Neural cell (in vitro differentiated cells): ENCODE measurements at regions not wholly inside any gene's neighbourhood (a gene's known extent, or its start where the extent isn't known, plus 50 kb on each side); places are given as distances from the start of the nearest gene placed in this dataset.

Experiments
- H2AFZ ChIP-seq: fragments of 200-600, 300-800 bp; sonication (generic), shearing (Covaris generic); 2 replicates; pipeline ENCODE4 v1.6.0; 2014; ENCODE audit warnings: low read depth, mild to moderate bottlenecking, antibody characterized with exemption, low read length, moderate library complexity
- H3F3A ChIP-seq: fragments of 200-600 bp; shearing (Covaris generic); 2 replicates; pipeline ENCODE4 v1.6.1; 2016; ENCODE audit warnings: mild to moderate bottlenecking, moderate library complexity, mixed read lengths, antibody characterized with exemption, low read length; ENCODE audit not compliant: insufficient read depth, poor library complexity, severe bottlenecking
- H3K27ac ChIP-seq: fragments of 200-600, 300-800 bp; sonication (generic), shearing (Covaris generic); 2 replicates; pipeline ENCODE4 v1.5.1; 2014; ENCODE audit warnings: mild to moderate bottlenecking, low read length, moderate library complexity
- H3K27me3 ChIP-seq: fragments of 300-800, 200-600 bp; sonication (generic), shearing (Covaris generic); 2 replicates; pipeline ENCODE4 v1.6.0; 2014; ENCODE audit warnings: mild to moderate bottlenecking, low read depth, low read length, moderate library complexity; ENCODE audit not compliant: insufficient read depth
- H3K36me3 ChIP-seq: fragments of 300-800, 200-600 bp; sonication (generic), shearing (Covaris generic); 2 replicates; pipeline ENCODE4 v1.5.1; 2014; ENCODE audit warnings: mild to moderate bottlenecking, antibody characterized with exemption, low read length, moderate library complexity; ENCODE audit not compliant: insufficient read depth
- H3K4me2 ChIP-seq: fragments of 300-800, 200-600 bp; sonication (generic), shearing (Covaris generic); 2 replicates; pipeline ENCODE4 v1.6.0; 2014; ENCODE audit warnings: mild to moderate bottlenecking, low read length
- H3K4me3 ChIP-seq: fragments of 300-800, 200-600 bp; sonication (generic), shearing (Covaris generic); 2 replicates; pipeline ENCODE4 v1.5.1; 2014; ENCODE audit warnings: mild to moderate bottlenecking, low read length, moderate library complexity
- H3K79me2 ChIP-seq: fragments of 200-600 bp; shearing (Covaris generic); replicated peaks from 2 replicates; pipeline ENCODE4 v1.6.0; 2014; ENCODE audit warnings: mild to moderate bottlenecking, low read length, moderate library complexity; ENCODE audit not compliant: insufficient read depth
- H3K9ac ChIP-seq: fragments of 300-800, 200-600 bp; sonication (generic), shearing (Covaris generic); 2 replicates; pipeline ENCODE4 v1.6.1; 2016; ENCODE audit warnings: mild to moderate bottlenecking, low read length, mixed read lengths
- H3K9me2 ChIP-seq: fragments of 200-600 bp; shearing (Covaris generic); 2 replicates; pipeline ENCODE4 v1.6.1; 2016; ENCODE audit warnings: mild to moderate bottlenecking, low read length, mixed read lengths; ENCODE audit not compliant: insufficient read depth
- H3K9me3 ChIP-seq: fragments of 200-600, 300-800 bp; sonication (generic), shearing (Covaris generic); 2 replicates; pipeline ENCODE4 v1.6.1; 2016; ENCODE audit warnings: mild to moderate bottlenecking, mixed run types, low read length, moderate library complexity, mixed read lengths
- H4K20me1 ChIP-seq: fragments of 200-600 bp; shearing (Covaris generic); 2 replicates; pipeline ENCODE4 v1.6.1; 2016; ENCODE audit warnings: mild to moderate bottlenecking, mixed run types; ENCODE audit not compliant: insufficient read depth
- CTCF ChIP-seq: fragments of 450-650 bp; IDR thresholded peaks from 2 replicates; pipeline ENCODE4 v1.5.1; 2014; ENCODE audit warnings: antibody characterized with exemption, mild to moderate bottlenecking, moderate library complexity; ENCODE audit not compliant: poor library complexity, severe bottlenecking
- EP300 ChIP-seq: fragments of 450-650 bp; conservative IDR thresholded peaks from 2 replicates; pipeline ENCODE4 v1.6.1; 2014; ENCODE audit warnings: antibody characterized with exemption, mild to moderate bottlenecking, moderate library complexity; ENCODE audit not compliant: poor library complexity, severe bottlenecking
- EZH2 ChIP-seq: fragments of 200-600, 300-800 bp; shearing (Covaris generic), sonication (generic); IDR thresholded peaks from 2 replicates; pipeline ENCODE4 v1.6.1; 2014; ENCODE audit warnings: antibody characterized with exemption, low read length, borderline replicate concordance, mild to moderate bottlenecking; ENCODE audit not compliant: insufficient read depth, poor library complexity, severe bottlenecking
- MXI1 ChIP-seq: fragments of 450-650 bp; conservative IDR thresholded peaks from 2 replicates; pipeline ENCODE4 v1.6.1; 2014; ENCODE audit warnings: antibody characterized with exemption, mild to moderate bottlenecking; ENCODE audit not compliant: poor library complexity, severe bottlenecking
- POLR2AphosphoS5 ChIP-seq: IDR thresholded peaks from 2 replicates; pipeline ENCODE4 v1.6.1; 2012
- RAD21 ChIP-seq: fragments of 450-650 bp; conservative IDR thresholded peaks from 2 replicates; pipeline ENCODE4 v1.6.1; 2014; ENCODE audit warnings: antibody characterized with exemption, mild to moderate bottlenecking, moderate library complexity
- REST ChIP-seq: IDR thresholded peaks from 2 replicates; pipeline ENCODE4 v1.6.1; 2012; ENCODE audit warnings: borderline replicate concordance
- SMC3 ChIP-seq: fragments of 450-650 bp; conservative IDR thresholded peaks from 2 replicates; pipeline ENCODE4 v1.6.1; 2014; ENCODE audit warnings: antibody characterized with exemption, mild to moderate bottlenecking, moderate library complexity; ENCODE audit not compliant: poor library complexity
- TAF1 ChIP-seq: IDR thresholded peaks from 2 replicates; pipeline ENCODE4 v1.6.1; 2012; ENCODE audit warnings: low read depth

- Histone ChIP-seq H3K4me3 (no peak overlapping the region), H3K9ac (no peak overlapping the region), H3K9me3 (no peaks in the 10 kb centered on the region), H2AFZ (no peak overlapping the region), H4K20me1 (no peaks in the 10 kb centered on the region), H3K27ac (no peak overlapping the region), H3F3A (no peaks in the 10 kb centered on the region), H3K79me2 (no peaks in the 10 kb centered on the region), H3K36me3 (no peaks in the 10 kb centered on the region), H3K27me3 (no peaks in the 10 kb centered on the region), H3K9me2 (no peaks in the 10 kb centered on the region), H3K4me2 (no peak overlapping the region)
- no peak for TF ChIP-seq EP300
- no peak for TF ChIP-seq RAD21
- no peak for TF ChIP-seq CTCF
- TF ChIP-seq SMC3 = no peak
- no peak for TF ChIP-seq REST
- no peak for TF ChIP-seq EZH2
- no peak for TF ChIP-seq MXI1
- no peak for TF ChIP-seq POLR2AphosphoS5
- TF ChIP-seq TAF1 = no peak
Observed at GRCh38 chr3:3495611-3496010, 303.6 kb upstream of the LRRN1 start.

- Histone ChIP-seq H3K4me3 (no peak overlapping the region), H2AFZ (no peak overlapping the region), H4K20me1 (no peaks in the 10 kb centered on the region), H3K36me3 (no peaks in the 10 kb centered on the region), H3K79me2 (no peaks in the 10 kb centered on the region), H3K9me2 (no peaks in the 10 kb centered on the region), H3K4me2 (no peak overlapping the region), H3K27me3 (no peaks in the 10 kb centered on the region), H3K9me3 (no peaks in the 10 kb centered on the region), H3F3A (no peaks in the 10 kb centered on the region), H3K9ac (no peak overlapping the region), H3K27ac (no peak overlapping the region)
- TF ChIP-seq REST (no peak), TAF1 (no peak), RAD21 (no peak), SMC3 (no peak), POLR2AphosphoS5 (no peak), EP300 (no peak), MXI1 (no peak), EZH2 (no peak), CTCF (no peak)
Observed at GRCh38 chr3:3476669-3477068, 297.2 kb upstream of the CRBN start.
